ENCODE measurements at regions not wholly inside any gene's neighbourhood (a gene's known extent, or its start where the extent isn't known, plus 50 kb on each side); places are given as distances from the start of the nearest gene placed in this dataset.

DNA sequence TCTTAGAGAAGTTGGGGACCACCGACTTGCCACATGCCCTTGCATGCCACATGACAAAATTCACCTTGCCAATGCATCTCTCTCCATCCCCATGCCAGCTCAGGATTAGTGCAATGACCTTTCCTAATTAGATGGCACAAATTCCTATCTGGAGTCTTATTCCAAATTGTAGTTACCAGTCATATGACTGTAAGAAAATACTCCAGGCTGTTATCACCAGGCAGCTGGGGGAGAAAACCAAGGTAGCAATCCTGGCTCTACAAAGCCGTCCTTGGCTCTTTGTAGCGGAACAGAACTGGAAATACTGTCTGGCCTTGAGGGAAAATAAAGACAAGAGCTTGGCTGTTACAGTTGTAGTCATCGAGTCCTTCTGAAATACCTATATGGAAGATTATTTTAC is 208.5 kb upstream of the DIO2 start:
- Histone ChIP-seq H3K4me3 (ENCODE audit: low read length) (no peak overlapping the region), H3K27ac (ENCODE audit: low read length) (no peak overlapping the region), H4K20me1 (ENCODE audit: insufficient read depth, low read length) (no peaks in the 10 kb centered on the region), H3K9me2 (replicated peaks; ENCODE audit: insufficient read depth, low read length) (no peaks in the 10 kb centered on the region), H3F3A (ENCODE audit: insufficient read depth, low read length) (no peaks in the 10 kb centered on the region), H3K79me2 (ENCODE audit: low read length) (no peaks in the 10 kb centered on the region), H3K27me3 (replicated peaks; ENCODE audit: insufficient read depth, low read length) (no peaks in the 10 kb centered on the region), H3K9me3 (replicated peaks; ENCODE audit: insufficient read depth, low read length) (no peaks in the 10 kb centered on the region), H3K36me3 (replicated peaks; ENCODE audit: insufficient read depth, low read length) (no peaks in the 10 kb centered on the region), H3K4me2 (ENCODE audit: low read depth, low read length) (no peak overlapping the region), H3K4me1 (ENCODE audit: low read length) (no peaks in the 10 kb centered on the region), H2AFZ (ENCODE audit: low read length) (no peak overlapping the region), H3K9ac (ENCODE audit: low read length) (no peak overlapping the region)
- TF ChIP-seq EZH2 (optimal IDR thresholded peaks at IDR 0.05; ENCODE audit: low read depth, low read length) (no peak), EZH2phosphoT487 (IDR thresholded peaks at IDR 0.05; ENCODE audit: low read length) (no peak)
- TF ChIP-seq, protein P1, sequence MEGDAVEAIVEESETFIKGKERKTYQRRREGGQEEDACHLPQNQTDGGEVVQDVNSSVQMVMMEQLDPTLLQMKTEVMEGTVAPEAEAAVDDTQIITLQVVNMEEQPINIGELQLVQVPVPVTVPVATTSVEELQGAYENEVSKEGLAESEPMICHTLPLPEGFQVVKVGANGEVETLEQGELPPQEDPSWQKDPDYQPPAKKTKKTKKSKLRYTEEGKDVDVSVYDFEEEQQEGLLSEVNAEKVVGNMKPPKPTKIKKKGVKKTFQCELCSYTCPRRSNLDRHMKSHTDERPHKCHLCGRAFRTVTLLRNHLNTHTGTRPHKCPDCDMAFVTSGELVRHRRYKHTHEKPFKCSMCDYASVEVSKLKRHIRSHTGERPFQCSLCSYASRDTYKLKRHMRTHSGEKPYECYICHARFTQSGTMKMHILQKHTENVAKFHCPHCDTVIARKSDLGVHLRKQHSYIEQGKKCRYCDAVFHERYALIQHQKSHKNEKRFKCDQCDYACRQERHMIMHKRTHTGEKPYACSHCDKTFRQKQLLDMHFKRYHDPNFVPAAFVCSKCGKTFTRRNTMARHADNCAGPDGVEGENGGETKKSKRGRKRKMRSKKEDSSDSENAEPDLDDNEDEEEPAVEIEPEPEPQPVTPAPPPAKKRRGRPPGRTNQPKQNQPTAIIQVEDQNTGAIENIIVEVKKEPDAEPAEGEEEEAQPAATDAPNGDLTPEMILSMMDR (IDR thresholded peaks at IDR 0.05; ENCODE audit: low read length): no peak
- no peak for DNase-seq

DNA sequence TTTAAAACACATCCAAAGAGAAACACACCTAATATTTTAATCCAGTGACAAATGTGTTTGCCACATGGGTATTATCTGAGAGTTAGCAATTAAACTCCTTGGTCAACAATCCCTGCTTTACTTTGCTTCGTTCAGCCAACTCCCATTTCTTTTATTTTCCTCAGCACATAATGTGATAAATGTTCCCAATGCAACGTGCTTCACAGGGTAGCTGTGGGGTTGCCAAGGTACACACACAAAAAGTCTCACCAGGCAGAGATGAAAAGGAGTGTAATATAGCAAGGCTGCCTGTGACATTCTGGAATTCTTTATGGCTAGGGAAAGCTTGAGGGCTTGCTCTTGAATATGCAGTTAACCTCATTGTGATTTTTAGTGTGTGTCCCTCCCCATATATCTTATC is 208.0 kb upstream of the DIO2 start:
- TF ChIP-seq EZH2phosphoT487 (IDR thresholded peaks at IDR 0.05; ENCODE audit: low read length) (no peak), EZH2 (optimal IDR thresholded peaks at IDR 0.05; ENCODE audit: low read depth, low read length) (no peak)
- TF ChIP-seq, protein P1 (IDR thresholded peaks at IDR 0.05; ENCODE audit: low read length): no peak
- H4K20me1 ChIP-seq (ENCODE audit: insufficient read depth, low read length): no peaks in the 10 kb centered on the region
- H2AFZ ChIP-seq (ENCODE audit: low read length): no peak overlapping the region
- no peaks in the 10 kb centered on the region for H3K27me3 ChIP-seq (replicated peaks; ENCODE audit: insufficient read depth, low read length)
- no peaks in the 10 kb centered on the region for H3K9me2 ChIP-seq (replicated peaks; ENCODE audit: insufficient read depth, low read length)
- H3K9ac ChIP-seq (ENCODE audit: low read length): no peak overlapping the region
- H3K4me2 ChIP-seq (ENCODE audit: low read depth, low read length): no peak overlapping the region
- no peaks in the 10 kb centered on the region for H3K9me3 ChIP-seq (replicated peaks; ENCODE audit: insufficient read depth, low read length)
- no peaks in the 10 kb centered on the region for H3K36me3 ChIP-seq (replicated peaks; ENCODE audit: insufficient read depth, low read length)
- no peak for DNase-seq
- no peak overlapping the region for H3K27ac ChIP-seq (ENCODE audit: low read length)
- no peaks in the 10 kb centered on the region for H3K4me1 ChIP-seq (ENCODE audit: low read length)
- H3F3A ChIP-seq (ENCODE audit: insufficient read depth, low read length): no peaks in the 10 kb centered on the region
- H3K79me2 ChIP-seq (ENCODE audit: low read length): no peaks in the 10 kb centered on the region
- H3K4me3 ChIP-seq (ENCODE audit: low read length): no peak overlapping the region

DNA sequence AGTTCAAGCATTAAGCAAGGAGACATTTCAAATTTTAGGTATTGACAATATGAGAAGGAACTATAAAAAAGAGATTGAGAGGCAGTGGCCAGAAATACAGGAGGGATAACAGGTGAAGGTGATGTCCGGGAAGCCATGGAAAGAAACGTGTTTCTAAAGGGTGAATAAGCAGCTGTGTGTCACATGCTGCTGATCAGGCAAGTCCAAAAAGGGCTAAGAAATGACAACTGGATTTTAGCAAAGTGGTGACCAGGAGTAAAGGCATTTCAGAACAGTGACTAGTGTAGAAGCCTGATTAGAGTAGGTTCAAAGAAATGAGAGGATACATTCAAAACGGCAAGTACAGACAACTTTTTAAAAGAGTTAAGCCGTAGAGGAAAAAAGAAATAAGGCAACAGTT is 204.3 kb upstream of the DIO2 start:
- no peaks in the 10 kb centered on the region for H3K9me3 ChIP-seq (replicated peaks; ENCODE audit: insufficient read depth, low read length)
- H3K4me1 ChIP-seq (ENCODE audit: low read length): no peaks in the 10 kb centered on the region
- no peaks in the 10 kb centered on the region for H3K9me2 ChIP-seq (replicated peaks; ENCODE audit: insufficient read depth, low read length)
- no peaks in the 10 kb centered on the region for H3K79me2 ChIP-seq (ENCODE audit: low read length)
- H3K4me2 ChIP-seq (ENCODE audit: low read depth, low read length): no peak overlapping the region
- H3K27me3 ChIP-seq (replicated peaks; ENCODE audit: insufficient read depth, low read length): no peaks in the 10 kb centered on the region
- no peaks in the 10 kb centered on the region for H4K20me1 ChIP-seq (ENCODE audit: insufficient read depth, low read length)
- no peak overlapping the region for H3K27ac ChIP-seq (ENCODE audit: low read length)
- H3K4me3 ChIP-seq (ENCODE audit: low read length): no peak overlapping the region
- H3F3A ChIP-seq (ENCODE audit: insufficient read depth, low read length): no peaks in the 10 kb centered on the region
- TF ChIP-seq EZH2phosphoT487 (IDR thresholded peaks at IDR 0.05; ENCODE audit: low read length) (no peak), EZH2 (optimal IDR thresholded peaks at IDR 0.05; ENCODE audit: low read depth, low read length) (no peak)
- TF ChIP-seq, protein P1 (IDR thresholded peaks at IDR 0.05; ENCODE audit: low read length): no peak
- H2AFZ ChIP-seq (ENCODE audit: low read length): no peak overlapping the region
- DNase-seq: no peak
- H3K36me3 ChIP-seq (replicated peaks; ENCODE audit: insufficient read depth, low read length): no peaks in the 10 kb centered on the region
- no peak overlapping the region for H3K9ac ChIP-seq (ENCODE audit: low read length)
